ENCODE measurements at regions not wholly inside any gene's neighbourhood (a gene's known extent, or its start where the extent isn't known, plus 50 kb on each side); places are given as distances from the start of the nearest gene placed in this dataset.
A peak's percentile ranks its signal among the peaks of the same experiment; 100 is the strongest.

DNA sequence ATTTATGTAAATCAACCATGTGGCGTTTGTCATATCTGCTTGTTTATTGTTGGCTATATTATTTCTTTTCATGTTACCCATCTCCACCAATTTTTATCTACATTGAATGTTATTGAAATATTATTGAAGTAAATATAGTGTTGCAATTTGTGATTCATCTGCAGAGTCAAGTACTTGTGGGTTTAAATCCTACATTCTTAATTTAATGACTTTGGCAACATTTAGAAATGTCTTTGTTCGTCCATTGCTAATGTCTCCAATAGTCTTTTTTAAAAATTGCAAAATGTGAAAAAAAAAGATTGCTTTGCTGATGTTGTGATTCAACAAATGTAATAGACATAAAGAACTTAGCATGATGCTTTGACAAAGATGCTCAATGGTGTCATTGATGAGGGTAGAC lies 1572.8 kb upstream of the PIK3C3 start:
- no peak for DNase-seq (ENCODE audit: low read depth, low spot score)

DNA sequence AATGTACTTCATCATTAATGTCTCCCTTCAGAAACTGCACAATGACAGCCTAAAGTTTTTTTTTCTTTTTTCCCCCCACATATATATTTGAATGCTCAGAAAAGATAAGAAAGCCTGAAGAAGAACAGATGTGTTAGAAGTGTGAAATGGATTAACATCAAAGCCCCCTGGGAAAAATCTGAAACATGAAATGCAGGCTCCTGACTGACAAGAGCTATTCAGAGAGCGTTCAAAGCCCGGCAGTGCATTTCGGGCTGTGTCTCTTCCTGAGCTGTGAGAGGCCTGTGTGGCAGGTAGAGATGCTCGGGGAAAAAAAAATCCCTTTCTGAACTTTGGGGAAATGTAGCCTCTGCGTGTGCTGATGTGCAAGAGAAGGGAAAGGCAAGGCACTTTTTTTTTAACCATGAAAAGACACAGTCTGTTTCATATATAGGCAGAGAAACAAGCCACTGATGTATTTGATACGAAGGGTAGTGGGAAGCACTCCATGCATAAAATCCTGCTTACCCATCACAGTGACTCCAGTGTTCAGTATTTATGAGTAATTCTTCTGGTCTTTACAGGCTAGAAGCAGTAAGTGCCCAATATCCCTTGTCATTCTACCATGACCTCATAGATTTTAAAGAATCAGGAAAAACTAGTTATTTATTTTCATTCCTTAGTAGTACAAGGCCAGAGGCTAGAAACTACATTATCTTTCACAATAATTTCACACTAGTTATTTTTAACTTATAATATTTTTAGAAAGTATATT lies 1574.2 kb upstream of the PIK3C3 start:
- DNase-seq (ENCODE audit: low read depth, low spot score) = no peak

DNA sequence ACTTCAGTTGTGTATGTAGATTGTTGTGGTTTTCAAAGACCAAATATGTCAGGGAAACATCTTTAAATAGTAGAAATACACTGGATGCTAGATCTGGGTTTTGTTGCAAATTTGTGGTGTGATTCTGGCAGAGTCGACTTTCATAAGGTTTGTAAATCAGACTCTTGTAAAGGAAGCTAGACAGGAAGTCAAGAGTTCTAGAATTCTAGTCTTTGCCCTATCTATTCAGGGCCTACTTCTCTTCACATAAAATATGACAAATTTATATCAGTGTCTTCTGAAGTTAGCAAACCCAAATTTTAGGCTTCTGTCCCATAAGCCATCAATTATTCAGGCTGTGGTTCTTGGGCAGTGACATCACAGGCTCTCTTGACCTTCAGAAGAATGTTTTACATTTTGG lies 1579.2 kb upstream of the PIK3C3 start:
- no peak for DNase-seq (ENCODE audit: low read depth, low spot score)

DNA sequence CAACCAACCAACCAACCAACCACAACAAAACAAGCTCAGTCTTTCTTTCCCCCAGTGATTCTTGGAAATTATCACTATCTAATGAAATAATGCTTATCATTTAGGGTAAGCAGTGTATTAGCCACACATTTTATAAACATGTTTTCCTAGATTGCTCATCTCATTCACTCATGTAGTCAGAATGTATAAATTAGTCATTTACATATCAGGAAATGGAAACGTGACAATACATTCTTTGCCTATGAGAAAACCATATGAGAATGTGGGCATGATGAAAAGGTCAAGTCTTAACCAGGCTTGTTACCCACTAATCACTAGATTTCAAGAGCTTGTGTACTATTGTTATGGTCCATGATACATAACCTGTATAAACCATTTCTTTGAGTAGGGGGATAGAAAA lies 1583.4 kb upstream of the PIK3C3 start:
- DNase-seq (ENCODE audit: low read depth, low spot score) = peak; percentile 52

DNA sequence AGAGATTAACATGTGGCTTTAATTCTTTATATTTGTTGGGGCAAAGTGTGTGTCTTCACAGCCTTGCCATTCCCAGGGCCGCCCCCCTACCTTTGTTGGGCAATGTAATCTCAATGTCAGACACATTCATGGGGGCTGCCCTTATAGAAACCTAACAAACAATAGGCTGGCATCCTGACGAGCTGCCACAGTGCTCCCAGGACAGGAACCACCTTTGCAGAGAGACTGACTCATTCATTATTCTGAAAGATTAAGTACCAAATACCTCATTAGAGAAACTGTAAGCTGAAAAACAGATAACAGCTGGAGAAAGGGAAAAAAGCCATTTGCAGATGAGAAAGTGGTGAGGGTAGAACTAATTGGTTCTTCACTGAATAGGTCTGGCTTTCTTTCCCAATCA lies 1587.5 kb upstream of the PIK3C3 start:
- peak; percentile 81 for DNase-seq (ENCODE audit: low read depth, low spot score)

DNA sequence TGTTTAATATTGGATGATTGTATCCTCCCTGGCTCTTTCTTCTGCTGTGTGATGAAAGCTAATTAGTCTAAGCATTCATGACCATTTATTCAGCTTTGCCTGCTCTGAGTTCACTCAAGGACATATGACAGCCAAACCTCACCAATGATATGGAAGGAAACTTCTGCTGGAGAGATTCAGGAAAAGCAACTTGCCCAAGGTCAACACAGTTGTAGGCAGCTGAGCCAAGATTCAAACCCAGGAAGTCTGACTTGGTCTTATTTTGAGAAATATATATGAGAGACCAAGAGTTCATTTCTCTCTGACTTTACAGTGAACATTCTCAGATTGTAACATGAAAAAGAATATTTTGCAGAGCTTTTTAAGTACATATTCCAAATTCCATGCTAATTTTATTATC lies 1588.5 kb upstream of the PIK3C3 start:
- DNase-seq (ENCODE audit: low read depth, low spot score) = peak; percentile 71

DNA sequence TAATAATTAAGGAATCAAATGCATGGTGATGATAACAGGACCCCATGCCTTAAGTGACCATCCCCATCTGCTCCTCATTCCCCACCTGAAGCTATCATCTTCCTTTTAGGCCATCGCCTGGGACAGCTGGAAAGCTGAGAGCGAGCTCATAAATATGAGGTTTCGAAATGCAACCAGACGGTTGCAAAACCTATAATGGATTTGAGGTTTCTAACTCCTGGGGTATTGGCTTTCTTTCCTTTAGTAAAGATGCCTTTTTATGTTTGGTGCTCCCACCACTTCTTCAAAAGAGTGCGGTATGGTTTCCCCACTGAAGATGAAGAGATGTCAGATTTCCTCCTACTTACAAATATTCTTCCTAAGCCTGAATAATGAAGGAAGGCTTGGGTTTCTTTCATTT lies 1589.5 kb upstream of the PIK3C3 start:
- no peak for DNase-seq (ENCODE audit: low read depth, low spot score)

DNA sequence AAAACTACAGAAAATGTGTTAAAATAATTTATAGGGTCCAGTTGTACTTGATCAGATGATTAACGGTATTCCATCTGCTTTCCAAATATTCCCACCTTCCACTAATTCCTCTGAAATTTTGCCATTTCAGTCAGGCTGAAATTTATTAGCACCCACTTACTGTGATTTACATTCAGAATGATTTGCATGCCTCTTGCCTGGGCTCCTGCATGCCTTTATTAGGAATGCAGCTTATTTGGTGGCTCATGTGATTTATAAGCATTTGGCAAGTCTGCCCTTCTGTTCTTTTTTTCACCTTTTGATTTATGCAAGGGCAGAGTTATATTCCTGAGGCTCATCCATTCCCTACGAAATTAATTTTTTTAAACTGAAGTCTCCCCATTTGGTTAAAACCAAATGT lies 1594.5 kb upstream of the PIK3C3 start:
- no peak for DNase-seq (ENCODE audit: low read depth, low spot score)

DNA sequence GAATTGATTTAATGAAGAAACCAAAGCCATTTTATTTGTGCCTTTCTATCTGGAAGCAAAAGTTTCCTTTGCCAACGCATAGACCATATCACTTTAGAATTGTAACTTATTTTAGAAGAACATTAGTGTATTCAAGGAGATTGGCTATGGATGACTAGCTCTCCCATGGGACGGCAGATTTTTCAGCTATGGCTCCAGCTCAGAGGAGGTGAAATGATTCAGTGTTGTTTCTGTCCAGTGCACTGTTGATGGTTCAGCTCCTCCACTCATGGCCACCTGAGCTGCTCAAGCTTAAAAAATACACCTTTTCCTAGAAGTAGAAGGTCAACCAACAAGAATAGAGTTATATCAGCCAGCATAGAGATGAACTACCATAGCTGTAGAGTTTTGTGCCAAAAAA lies 1597.5 kb upstream of the PIK3C3 start:
- DNase-seq (ENCODE audit: low read depth, low spot score) = no peak

DNA sequence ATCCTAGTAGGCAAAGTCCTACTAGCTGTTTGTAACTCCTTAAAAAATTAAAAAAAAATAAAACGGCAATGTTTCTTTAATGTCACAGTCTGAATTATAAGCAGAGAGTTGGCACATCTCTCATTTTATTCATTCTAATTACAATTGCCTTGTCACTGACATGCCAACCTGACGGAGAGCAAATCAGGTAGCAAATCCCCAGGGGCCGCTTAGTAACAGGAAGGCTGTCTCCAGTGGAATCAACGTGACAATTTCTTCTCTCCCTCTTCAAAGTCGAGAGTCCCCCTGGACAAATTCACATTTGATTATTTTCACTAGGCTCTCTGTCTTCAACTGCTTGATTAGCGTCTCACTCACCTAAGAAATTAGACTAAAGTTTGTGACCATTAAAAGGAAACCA lies 1598.9 kb upstream of the PIK3C3 start:
- no peak for DNase-seq (ENCODE audit: low read depth, low spot score)

DNA sequence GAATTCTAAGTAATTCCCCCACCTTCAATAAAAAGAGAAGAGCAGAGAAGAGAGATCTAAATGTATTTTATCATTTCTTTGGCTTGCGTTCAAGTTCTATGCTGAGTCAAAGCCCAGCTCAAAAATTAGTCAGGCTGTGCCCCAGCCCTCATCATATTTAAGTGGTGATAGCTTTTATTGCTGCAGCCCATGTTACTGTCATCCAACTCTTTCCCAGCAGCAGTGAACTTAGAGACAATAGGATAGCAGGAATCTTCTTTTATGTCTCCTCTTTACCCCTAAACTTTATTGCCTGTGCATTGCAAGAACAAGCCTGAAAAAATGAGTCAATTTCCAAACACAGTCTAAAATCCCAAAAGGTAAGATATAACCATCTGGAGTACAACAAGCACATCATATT lies 1599.3 kb upstream of the PIK3C3 start:
- DNase-seq (ENCODE audit: low read depth, low spot score) = no peak

DNA sequence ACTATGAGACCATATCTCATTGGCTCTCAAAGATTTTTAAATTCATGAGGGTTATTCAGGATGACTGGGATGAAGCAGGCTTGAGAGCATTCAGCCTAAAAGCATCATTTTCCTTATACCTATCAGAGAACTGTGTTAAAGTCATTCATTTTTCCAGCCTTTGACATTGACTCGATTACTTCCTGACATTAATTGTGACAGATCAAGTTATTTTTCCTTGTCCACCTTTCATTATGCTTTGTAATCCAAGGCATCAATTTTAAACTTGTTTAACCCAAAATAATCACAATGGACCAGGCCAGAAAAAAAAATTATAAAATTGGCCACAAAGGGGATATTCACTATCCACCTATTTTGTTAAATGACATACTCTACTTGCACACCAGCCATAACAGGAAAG lies 1606.8 kb upstream of the PIK3C3 start:
- no peak for DNase-seq (ENCODE audit: low read depth, low spot score)

DNA sequence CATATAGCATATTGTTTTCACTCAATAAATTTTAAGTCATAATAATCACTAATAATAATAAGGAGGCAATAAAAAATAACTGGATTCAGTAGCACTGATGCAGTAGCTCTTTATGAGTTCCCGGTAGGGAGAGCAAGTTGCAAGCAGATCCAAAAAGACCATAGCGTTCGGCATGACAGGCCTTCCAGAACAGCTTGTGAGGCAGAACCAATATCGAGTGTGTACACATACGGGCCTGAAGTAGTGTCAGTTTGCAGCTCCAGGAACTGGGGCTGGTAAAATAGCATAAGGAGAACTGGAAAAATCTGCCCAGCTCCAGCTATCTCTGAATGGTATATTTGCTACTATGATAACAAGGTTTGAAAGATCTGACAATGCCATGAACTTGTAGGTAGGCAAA lies 1607.8 kb upstream of the PIK3C3 start:
- DNase-seq (ENCODE audit: low read depth, low spot score) = no peak

DNA sequence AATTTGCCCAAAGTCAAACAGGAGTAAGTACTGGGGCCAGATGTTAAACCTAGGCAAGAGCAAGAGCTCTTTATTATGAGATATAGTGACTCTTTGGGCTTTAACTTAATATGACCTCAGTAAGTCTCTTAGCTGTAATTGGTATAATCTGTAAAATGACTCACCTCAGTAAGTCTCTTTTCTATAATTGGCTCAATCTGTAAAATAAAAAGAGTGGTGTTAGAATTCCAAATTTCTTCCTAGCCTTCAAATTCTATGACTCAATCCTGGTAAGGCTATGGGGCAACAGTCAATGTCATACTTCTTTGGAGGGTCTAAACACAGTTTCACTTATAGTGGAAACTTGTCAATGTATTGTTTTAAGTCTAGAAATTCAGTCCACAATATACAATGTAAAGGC lies 1608.9 kb upstream of the PIK3C3 start:
- no peak for DNase-seq (ENCODE audit: low read depth, low spot score)

DNA sequence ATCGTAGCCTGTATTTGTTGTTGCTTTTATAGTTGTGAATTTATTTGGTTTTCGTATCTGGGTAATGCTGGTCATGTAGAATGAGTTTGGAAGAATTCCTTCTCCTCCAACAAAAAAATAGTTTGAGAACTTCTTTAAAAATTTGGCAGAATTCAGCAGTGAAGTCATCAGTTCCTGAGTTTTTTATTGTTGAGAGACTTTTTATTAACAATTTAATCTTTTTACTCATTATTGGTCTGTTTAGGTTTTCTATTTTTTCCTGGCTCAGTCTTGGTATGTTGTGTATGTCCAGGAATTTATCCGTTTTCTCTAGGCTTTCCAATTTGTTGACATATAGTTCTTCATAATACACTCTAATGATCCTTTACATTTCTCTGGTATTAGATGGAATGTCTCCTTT lies 1613.3 kb upstream of the PIK3C3 start:
- DNase-seq (ENCODE audit: low read depth, low spot score) = no peak

DNA sequence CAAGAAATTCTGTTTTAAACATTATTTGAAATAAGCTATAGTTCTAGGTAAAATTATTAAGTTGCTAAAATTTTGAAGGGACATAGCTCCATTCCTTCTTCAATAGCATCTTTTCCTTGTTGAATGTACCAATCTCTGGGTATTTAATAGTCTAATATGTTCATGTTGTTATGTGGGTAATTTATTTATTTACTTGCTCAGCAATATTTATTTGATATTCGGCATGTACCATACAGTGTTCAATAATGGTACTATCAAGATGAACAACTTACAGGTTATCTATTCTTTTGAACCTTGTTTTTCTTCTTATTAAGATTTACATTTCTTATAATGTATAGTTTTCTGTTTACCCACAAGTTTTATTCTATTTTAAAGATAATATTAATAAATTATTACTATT lies 1616.8 kb upstream of the PIK3C3 start:
- no peak for DNase-seq (ENCODE audit: low read depth, low spot score)

DNA sequence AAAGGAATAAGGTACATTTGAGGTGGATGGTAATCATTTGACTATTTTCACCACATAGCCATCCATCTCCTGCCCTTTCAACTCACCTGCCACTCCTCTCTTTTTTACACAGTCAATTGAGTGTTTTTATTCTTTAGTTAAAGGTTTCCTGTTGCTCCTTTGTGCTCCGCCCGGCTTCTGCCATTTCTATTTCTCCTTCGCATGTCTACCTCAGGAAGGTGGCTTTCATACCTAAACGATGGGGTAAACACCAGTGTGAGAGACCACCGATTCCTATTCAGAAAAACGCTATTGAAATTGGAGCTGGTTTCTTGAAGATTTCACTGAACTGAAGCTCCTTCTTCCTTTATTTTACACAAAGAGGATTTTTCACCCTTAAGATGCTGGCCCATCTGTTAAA lies 1628.0 kb upstream of the PIK3C3 start:
- DNase-seq (ENCODE audit: low read depth, low spot score) = no peak

DNA sequence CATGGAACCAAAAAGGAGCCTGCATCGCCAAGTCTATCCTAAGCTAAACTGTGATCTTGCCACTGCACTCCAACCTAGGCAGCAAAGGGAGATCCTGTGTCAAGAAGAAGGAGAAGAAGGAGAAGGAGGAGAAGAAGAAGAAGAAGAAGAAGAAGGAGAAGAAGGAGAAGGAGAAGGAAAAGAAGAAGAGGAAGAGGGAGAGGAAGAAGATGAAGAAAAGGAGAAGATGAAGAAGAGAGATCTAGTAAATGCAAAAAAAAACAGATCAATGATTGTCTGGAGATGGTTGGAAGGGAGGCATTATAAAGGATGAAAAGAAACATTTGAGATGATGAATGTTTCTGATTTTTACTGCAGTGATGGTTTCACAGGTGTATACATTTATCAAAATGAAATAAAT lies 1629.0 kb upstream of the PIK3C3 start:
- no peak for DNase-seq (ENCODE audit: low read depth, low spot score)

DNA sequence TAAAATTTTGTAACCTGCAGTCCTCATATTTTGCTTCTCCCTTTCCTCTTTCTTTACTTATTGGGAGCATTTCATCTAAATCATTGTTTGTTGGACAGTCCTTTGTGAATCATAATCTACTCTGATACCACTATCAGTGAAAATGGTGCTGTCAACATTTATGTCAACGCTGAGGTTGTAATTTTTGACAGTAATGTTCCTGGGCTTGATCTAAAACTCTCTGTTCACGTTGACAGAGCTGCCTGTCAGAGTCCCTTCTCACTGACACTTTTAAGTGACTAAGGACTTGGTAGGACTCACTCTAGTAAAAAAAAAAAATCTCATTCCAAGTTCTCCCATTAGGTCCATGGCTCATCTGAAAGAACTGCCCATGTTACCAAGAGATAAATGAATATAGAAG lies 1640.8 kb upstream of the PIK3C3 start:
- DNase-seq (ENCODE audit: low read depth, low spot score) = no peak

DNA sequence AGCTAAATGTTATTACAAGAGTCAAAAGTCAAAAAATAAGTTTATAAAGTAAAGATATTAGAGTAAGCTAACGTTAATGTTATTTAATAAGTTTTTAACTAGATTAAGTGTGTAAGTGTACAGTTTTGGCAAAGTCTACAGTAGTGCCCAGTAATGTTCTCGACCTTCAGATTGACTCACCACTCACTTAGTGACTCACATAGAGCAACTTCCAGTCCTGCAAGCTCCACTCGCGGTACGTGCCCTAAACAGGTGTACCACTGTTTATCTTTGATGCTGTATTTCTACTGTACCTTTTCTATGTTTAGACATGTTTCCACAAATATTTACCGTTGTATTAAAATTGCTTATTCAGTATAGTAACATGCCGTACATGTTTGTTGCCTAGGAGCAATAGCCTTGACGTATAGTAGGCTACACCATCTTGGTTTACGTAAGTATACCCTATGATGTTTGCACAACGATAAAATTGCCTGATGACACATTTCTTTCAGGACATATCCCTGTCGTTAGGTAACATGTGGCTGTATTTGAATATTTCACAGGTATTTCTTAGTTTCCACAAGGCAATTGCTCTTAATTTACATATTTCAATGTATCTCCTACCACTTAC lies 1641.9 kb upstream of the PIK3C3 start:
- DNase-seq (ENCODE audit: low read depth, low spot score) = no peak

DNA sequence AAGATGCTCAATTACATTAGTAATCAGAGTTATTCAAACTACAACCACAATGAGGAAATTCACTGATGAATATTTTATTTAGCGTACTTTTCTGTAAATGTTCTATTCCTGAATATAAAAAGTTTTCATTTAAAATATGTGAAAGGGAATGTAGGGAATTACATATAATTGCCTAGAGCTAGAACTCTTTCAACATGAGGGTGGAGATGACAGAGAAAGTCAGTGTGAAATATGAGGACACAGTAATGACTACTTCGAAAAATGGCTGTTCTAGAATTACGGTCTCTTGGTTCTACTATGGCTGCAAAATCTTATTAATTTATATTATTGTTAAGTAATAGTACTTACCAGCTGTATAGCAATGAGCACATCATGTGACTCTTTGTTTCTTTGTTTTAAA lies 1647.4 kb upstream of the PIK3C3 start:
- DNase-seq (ENCODE audit: low read depth, low spot score) = no peak

DNA sequence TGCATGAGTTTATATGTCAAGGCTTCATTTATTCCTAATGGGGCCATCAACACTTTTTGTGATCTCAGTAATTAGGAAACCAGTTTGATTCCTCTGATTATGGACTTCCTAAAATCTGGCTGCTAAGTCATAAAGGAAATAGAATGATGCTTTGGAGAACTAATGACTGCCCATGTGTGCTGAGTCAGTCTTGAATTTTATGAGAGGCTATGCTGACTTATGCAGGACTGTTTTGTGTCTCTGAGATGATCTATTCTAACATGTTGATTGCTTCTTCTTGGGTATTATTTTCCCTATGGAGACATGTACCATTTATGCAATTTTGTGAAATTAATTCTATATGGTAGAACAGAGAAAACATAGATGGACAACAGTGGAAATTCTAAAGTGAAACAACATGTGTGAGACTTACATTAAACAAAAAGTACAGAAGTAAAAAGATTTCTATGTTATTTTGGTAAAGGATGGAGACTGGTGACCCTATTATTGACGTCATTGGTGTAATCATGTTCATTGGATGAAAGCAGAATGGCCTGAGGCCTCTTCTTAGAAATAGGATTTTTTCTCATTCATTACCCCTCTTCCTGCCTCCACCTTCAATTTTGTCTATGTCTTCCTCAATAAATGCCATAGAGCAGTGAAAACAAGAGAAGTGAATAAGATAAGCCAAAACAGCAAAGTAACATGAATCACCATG lies 1658.2 kb upstream of the PIK3C3 start:
- no peak for DNase-seq (ENCODE audit: low read depth, low spot score)
